ENCODE measurements at regions not wholly inside any gene's neighbourhood (a gene's known extent, or its start where the extent isn't known, plus 50 kb on each side); places are given as distances from the start of the nearest gene placed in this dataset. TPM values are rescaled to one million over a fixed set of nuclear protein-coding genes. Genes with fewer than 3 reads are reported as not detected.

DNA sequence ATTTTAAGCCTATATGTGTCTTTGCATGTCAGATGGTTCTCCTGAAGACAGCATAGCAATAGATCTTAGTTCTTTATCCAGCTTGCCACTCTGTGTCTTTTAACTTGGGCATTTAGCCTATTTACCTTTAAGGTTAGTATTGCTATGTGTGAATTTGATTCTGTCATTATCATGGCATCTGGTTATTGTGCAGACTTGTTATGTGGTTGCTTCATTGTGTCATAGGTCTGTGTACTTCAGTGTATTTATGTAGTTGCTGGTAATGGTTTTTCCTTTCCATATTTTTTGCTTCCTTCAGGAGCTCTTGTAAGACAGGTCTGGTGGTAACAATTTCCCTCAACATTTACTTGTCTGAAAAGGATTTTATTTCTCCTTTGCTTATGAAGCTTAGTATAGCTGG, 1443.5 kb downstream of the FAM133A start:
- Mint-ChIP-seq H3K4me3 (ENCODE audit: low read depth, unreplicated experiment) (no peak overlapping the region), H3K4me1 (ENCODE audit: low read depth, unreplicated experiment) (no peaks in the 10 kb centered on the region), H3K27me3 (ENCODE audit: unreplicated experiment) (no peaks in the 10 kb centered on the region), H3K9me3 (ENCODE audit: low read depth, unreplicated experiment) (peaks cover 8% of the 10 kb centered on the region), H3K27ac (ENCODE audit: unreplicated experiment) (no peak overlapping the region), H3K36me3 (ENCODE audit: insufficient read depth, unreplicated experiment) (no peaks in the 10 kb centered on the region)
- TF ChIP-seq, protein P1, sequence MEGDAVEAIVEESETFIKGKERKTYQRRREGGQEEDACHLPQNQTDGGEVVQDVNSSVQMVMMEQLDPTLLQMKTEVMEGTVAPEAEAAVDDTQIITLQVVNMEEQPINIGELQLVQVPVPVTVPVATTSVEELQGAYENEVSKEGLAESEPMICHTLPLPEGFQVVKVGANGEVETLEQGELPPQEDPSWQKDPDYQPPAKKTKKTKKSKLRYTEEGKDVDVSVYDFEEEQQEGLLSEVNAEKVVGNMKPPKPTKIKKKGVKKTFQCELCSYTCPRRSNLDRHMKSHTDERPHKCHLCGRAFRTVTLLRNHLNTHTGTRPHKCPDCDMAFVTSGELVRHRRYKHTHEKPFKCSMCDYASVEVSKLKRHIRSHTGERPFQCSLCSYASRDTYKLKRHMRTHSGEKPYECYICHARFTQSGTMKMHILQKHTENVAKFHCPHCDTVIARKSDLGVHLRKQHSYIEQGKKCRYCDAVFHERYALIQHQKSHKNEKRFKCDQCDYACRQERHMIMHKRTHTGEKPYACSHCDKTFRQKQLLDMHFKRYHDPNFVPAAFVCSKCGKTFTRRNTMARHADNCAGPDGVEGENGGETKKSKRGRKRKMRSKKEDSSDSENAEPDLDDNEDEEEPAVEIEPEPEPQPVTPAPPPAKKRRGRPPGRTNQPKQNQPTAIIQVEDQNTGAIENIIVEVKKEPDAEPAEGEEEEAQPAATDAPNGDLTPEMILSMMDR (IDR thresholded peaks at IDR 0.05; ENCODE audit: unreplicated experiment) = no peak
- intact Hi-C loops (cut with micrococcal nuclease; ENCODE audit: unreplicated experiment) = no loop called here
- no peak for DNase-seq
- CTCF ChIA-PET = no interaction called here
- BruUV-seq (replicated peaks) = no TSS peak

DNA sequence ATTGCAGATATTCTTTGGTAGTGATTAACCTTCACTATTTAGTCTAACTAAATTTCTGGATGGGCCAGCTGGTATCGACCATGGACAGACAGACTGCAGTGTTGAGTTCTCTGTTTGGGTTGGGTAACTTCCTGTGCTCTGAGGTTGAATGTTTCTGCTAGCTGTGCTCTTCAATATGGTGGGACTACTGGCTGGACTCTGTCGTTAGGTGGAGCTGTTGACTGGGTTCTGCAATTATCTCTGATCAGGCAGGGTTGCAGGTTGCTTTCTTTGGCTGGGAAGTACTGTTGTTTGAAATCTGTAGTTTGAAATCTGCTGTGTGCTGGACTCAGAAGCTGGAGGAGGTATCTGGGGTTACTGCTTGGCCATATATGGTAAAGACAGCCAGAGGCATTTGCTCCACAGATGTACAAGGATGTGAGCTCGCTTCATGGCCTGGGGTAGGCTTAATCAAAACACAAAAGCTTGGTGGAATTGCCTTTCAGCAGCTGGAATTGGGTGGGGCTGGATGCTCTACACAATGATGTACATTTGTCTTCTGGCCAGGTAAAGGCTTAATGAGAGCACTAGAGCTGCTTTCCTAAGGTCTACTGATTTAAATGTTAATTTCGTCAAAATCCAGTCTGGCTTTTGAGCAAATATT, 1472.0 kb downstream of the FAM133A start:
- Mint-ChIP-seq H3K9me3 (ENCODE audit: low read depth, unreplicated experiment) (peaks cover 9% of the 10 kb centered on the region), H3K27ac (ENCODE audit: unreplicated experiment) (no peak overlapping the region), H3K4me3 (ENCODE audit: low read depth, unreplicated experiment) (no peak overlapping the region), H3K36me3 (ENCODE audit: insufficient read depth, unreplicated experiment) (no peaks in the 10 kb centered on the region), H3K4me1 (ENCODE audit: low read depth, unreplicated experiment) (no peaks in the 10 kb centered on the region), H3K27me3 (ENCODE audit: unreplicated experiment) (no peaks in the 10 kb centered on the region)
- no TSS peak for BruUV-seq (replicated peaks)
- CTCF ChIA-PET = no interaction called here
- no peak for DNase-seq
- TF ChIP-seq, protein P1 (IDR thresholded peaks at IDR 0.05; ENCODE audit: unreplicated experiment) = no peak
- intact Hi-C loops (cut with micrococcal nuclease; ENCODE audit: unreplicated experiment) = no loop called here

DNA sequence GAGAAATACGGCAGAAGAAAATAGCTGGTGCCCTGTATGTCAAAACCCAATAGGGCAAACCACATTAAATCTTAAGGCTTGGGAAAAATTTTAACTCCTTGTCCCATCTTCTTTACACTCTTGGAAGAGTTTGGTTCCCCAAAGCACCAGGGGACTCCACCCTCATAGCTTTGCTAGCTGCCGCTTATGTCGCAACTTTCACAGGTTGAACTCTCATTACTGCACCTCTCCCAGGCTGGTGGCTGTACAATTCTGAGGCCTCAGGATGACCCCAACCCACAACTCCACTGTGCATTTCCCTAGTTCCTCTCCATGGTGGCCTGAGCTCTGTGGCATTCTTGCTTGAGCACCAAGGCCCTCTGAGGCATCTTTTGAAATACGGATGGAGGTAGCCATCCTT, 1478.8 kb downstream of the FAM133A start:
- BruUV-seq (replicated peaks) = no TSS peak
- Mint-ChIP-seq H3K4me1 (ENCODE audit: low read depth, unreplicated experiment) (no peaks in the 10 kb centered on the region), H3K9me3 (ENCODE audit: low read depth, unreplicated experiment) (peaks cover 12% of the 10 kb centered on the region), H3K27ac (ENCODE audit: unreplicated experiment) (no peak overlapping the region), H3K4me3 (ENCODE audit: low read depth, unreplicated experiment) (no peak overlapping the region), H3K36me3 (ENCODE audit: insufficient read depth, unreplicated experiment) (no peaks in the 10 kb centered on the region), H3K27me3 (ENCODE audit: unreplicated experiment) (no peaks in the 10 kb centered on the region)
- TF ChIP-seq, protein P1 (IDR thresholded peaks at IDR 0.05; ENCODE audit: unreplicated experiment) = no peak
- intact Hi-C loops (cut with micrococcal nuclease; ENCODE audit: unreplicated experiment) = no loop called here
- no peak for DNase-seq
- CTCF ChIA-PET = no interaction called here

DNA sequence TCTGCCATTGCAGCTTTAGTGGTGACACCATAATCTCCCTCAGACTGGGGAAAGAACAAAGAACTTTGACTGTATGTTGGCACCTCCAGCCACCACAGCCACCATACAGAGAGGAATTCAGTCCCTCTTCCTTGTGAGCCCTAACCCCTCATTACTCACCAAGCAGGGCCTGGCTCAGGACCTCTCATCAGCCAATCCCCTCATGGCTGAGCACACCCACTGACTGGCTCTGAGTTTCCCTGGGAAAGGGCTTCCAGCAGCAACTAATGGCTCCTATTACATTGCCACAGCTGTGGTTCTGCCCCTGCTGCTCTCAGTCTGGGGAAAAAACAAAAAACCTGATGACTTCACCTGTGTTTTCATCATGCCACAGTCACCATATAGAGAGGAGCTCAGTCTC, 1482.6 kb downstream of the FAM133A start:
- Mint-ChIP-seq H3K4me1 (ENCODE audit: low read depth, unreplicated experiment) (no peaks in the 10 kb centered on the region), H3K9me3 (ENCODE audit: low read depth, unreplicated experiment) (peaks cover 9% of the 10 kb centered on the region), H3K4me3 (ENCODE audit: low read depth, unreplicated experiment) (no peak overlapping the region), H3K27ac (ENCODE audit: unreplicated experiment) (no peak overlapping the region), H3K27me3 (ENCODE audit: unreplicated experiment) (no peaks in the 10 kb centered on the region), H3K36me3 (ENCODE audit: insufficient read depth, unreplicated experiment) (no peaks in the 10 kb centered on the region)
- CTCF ChIA-PET = no interaction called here
- no peak for DNase-seq
- intact Hi-C loops (cut with micrococcal nuclease; ENCODE audit: unreplicated experiment) = no loop called here
- TF ChIP-seq, protein P1 (IDR thresholded peaks at IDR 0.05; ENCODE audit: unreplicated experiment) = no peak
- no TSS peak for BruUV-seq (replicated peaks)

Small RNAs in the stretch of these regions (microRNA-seq; reads per million reads assigned to microRNA genes)
- not detected for gene MIR548M
